ENCODE measurements at regions not wholly inside any gene's neighbourhood (a gene's known extent, or its start where the extent isn't known, plus 50 kb on each side); places are given as distances from the start of the nearest gene placed in this dataset.

DNA sequence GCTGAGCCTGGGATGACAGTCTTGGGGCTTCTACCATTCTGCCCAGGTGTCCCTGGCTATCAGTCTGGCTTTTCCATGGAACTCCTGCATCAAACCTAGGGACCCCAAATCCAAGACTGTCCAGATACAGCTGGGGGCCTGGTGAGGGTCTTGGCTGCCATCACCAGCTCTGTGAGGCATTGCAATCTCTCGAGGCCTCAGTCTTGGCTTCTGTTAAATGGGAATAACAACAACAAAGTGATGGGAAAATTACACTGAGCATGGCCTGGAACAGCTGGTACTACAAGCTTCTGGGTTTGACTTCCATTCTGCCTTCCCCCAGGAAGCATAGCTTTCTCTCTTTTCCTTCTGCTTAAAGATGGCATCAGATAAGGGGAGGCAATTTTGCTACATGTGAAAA lies 50.0 kb upstream of the LCTL start:
- Mint-ChIP-seq H3K4me1 (ENCODE audit: low read depth) (no peaks in the 10 kb centered on the region), H3K9me3 (no peaks in the 10 kb centered on the region), H3K4me3 (no peak overlapping the region), H3K27me3 (ENCODE audit: low read depth) (peaks cover 12% of the 10 kb centered on the region), H3K36me3 (ENCODE audit: insufficient read depth) (no peaks in the 10 kb centered on the region)
- no peak for ATAC-seq
- DNase-seq = no peak

DNA sequence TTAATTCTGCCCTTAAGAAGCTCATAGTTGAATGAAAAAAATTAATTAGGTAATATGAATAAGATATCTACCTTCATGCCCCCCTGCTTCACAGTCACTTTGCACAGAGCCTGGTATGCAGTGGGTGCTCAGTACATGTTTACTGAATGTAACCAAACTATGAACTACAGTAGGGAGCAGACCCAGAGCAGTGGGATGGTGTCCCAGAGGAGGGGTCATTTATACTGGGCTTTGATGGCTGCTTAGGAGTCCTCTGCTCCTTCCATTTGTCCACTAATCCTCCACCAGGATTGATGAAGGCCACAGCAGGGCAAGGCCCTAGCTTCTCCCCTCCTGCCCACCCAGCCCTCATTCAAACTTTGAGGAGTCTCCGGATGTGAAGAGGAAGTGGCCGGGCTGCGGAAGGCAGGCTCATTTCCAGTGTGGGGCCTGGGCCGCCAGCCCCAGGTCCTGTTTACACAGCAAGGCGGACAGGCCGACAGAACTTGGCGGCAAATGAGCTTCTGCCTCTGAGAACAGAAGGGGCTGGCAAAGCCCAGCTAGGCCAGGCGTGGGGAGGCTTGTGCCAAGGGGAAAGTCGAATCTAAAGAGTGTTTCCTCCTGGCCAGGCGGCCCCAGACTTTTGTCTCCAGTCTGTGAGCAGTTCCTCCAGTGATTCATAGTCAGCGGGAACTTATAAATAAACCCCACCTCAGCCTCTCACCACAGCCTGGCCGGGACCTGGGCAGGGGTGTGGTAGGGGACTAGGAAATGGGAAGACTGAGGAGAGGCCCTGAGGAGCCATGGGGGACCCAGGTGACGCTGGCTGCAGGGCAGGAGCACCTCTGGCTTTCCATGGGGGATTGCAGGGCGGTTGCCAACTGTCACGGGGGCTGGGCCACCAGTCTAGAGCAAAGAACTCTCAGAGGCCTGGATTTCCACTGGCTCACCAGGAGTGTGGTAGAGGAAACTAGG lies 51.6 kb upstream of the LCTL start:
- Mint-ChIP-seq H3K9me3 (no peaks in the 10 kb centered on the region), H3K4me3 (no peak overlapping the region), H3K36me3 (ENCODE audit: insufficient read depth) (no peaks in the 10 kb centered on the region), H3K27me3 (ENCODE audit: low read depth) (peaks cover 18% of the 10 kb centered on the region), H3K4me1 (ENCODE audit: low read depth) (peaks cover 5% of the 10 kb centered on the region)
- ATAC-seq (no peak), DNase-seq (no peak)

DNA sequence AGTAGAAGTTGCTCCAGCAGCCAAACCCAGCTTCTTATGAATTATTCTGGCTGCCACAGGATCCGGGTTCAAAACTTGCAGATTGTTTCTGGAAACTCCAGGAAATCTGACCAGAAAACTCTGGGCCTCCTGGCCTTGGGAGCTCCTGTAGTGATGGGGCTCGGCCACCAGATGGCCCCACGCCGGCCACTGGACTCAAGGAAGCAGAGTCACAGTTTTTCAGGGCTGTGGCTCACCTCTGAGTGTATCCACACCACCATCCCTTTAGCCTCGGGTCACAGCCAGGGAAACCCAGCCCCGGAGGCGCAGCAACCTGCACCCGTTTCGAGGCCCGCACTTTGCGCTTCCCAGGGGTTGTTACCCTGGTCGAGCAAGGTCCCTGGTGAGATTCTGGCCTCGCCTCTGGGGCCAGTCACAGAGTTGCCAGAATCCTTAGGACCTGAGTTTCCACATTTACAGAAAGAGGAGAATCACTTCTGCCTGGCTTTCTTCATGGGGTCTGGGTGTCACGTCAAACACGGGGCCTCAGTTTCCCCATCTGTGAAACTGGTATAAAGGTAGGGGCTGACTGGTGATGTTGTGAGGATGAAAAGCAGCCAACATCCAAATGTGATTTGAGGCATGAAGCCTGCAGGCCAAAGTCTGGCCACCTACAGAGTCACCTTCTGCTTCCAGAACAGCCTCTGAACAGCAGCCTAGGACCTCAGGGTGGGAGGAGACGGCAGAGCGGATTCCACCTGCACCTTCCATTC lies 53.5 kb upstream of the LCTL start:
- no peak overlapping the region for H3K4me3 Mint-ChIP-seq
- ATAC-seq (no peak), DNase-seq (peak; percentile 27)
- H3K36me3 Mint-ChIP-seq (ENCODE audit: insufficient read depth) = no peaks in the 10 kb centered on the region
- H3K27me3 Mint-ChIP-seq (ENCODE audit: low read depth) = peaks cover 30% of the 10 kb centered on the region
- H3K4me1 Mint-ChIP-seq (ENCODE audit: low read depth) = peaks cover 5% of the 10 kb centered on the region
- no peaks in the 10 kb centered on the region for H3K9me3 Mint-ChIP-seq

DNA sequence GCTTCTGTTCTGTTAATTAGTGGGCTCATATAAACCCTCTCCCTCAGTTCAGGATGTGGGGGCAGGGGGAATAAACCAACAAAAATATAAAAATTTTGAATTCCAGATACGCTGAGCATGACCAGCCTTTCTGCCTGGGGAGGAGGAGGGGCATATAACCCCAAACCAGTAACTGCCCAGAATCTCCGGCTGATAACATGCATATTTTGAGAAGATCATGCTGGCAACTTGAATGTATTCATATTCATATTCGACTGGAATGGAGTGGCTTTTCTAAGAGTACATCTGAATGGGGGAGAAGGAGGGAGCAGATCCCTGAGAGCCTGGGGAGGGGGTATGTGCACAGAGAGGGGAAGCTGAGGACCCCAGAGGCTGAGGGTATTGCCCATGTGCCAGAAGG lies 54.5 kb upstream of the LCTL start:
- Mint-ChIP-seq H3K9me3 (no peaks in the 10 kb centered on the region), H3K4me3 (no peak overlapping the region), H3K4me1 (ENCODE audit: low read depth) (peaks cover 5% of the 10 kb centered on the region), H3K36me3 (ENCODE audit: insufficient read depth) (no peaks in the 10 kb centered on the region), H3K27me3 (ENCODE audit: low read depth) (peaks cover 30% of the 10 kb centered on the region)
- ATAC-seq (no peak), DNase-seq (no peak)

DNA sequence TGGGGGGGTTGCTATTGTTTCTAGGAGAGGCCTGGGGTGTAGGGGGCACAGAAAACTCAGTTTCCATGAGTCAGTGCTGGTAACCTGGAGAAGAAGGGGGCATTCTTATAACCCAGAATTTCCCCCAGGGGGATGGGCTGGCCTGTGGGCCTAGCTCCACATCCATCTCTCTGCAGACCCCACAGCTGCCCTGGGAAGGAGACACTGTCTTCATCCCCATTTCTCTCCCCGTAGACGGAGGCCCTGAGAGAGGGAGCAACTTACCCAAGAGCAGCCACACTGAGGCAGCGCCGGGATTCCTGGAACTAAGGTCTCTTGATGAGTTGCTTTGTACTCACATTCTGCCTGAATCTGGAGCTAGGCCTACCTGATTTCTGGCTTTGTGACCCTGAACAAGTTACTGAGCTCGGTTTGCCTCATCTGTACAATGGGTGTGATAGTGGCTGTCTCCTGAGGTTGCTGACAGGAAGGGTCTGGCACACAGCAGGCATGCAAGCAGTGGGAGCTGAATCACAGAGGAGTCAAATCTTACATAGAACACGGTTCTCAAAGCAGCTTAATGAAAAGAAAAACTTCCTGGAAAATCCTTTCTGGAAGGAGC lies 55.0 kb upstream of the LCTL start:
- ATAC-seq (no peak), DNase-seq (no peak)
- Mint-ChIP-seq H3K36me3 (ENCODE audit: insufficient read depth) (no peaks in the 10 kb centered on the region), H3K9me3 (no peaks in the 10 kb centered on the region), H3K27me3 (ENCODE audit: low read depth) (peaks cover 30% of the 10 kb centered on the region), H3K4me3 (no peak overlapping the region), H3K4me1 (ENCODE audit: low read depth) (peaks cover 5% of the 10 kb centered on the region)

DNA sequence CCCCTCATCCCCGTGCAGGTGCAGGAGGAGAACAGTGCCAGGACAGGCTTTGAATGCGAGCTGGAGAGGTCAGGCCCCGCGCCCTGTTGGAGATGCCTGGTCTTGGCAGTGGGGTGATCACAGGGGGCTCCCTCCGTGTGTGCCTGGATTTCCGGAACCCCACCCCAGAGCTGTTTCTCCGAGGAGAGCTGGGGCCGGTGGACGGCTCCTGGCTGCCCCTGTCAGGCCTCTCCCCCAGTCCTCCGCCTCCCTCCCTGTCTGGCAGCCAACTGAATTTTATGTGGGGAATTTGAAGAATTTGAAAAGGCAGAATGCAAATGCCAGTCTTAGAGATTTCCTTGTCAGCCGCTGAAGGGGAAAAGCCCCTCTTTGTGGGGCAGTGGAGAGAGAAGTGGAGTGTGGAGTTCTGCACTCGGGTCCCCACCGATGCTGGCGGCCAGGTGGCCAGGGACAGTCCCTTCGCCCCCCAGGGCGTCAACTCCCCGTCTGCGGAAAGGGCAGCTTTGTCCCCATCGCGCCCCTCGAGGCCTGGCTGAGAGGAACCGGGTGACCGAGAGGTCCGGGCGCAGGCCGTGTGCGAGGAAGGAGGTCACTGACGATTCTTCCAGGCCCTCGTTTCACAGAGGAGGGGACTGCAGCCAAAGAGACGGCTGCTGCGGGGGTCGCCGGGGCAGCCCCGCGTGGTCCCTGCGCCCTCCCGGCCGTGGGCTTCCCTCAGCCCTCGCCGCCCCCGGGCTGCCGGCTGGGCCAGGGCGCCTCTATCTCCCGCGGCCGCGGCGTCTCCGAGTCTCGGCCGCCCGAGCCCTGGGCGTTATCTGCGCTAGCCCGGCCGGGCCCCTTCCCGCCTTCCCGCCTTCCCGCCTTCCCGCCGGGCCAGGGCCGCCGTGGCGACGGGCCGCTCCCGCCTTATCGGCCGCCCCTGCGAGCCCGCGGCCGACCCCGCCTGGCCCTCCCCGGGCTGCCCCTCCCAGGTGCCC lies 56.0 kb upstream of the LCTL start:
- no peak for ATAC-seq
- peaks cover 30% of the 10 kb centered on the region for H3K27me3 Mint-ChIP-seq (ENCODE audit: low read depth)
- no peak for DNase-seq
- H3K36me3 Mint-ChIP-seq (ENCODE audit: insufficient read depth) = no peaks in the 10 kb centered on the region
- H3K4me1 Mint-ChIP-seq (ENCODE audit: low read depth) = peaks cover 5% of the 10 kb centered on the region
- H3K4me3 Mint-ChIP-seq = no peak overlapping the region
- no peaks in the 10 kb centered on the region for H3K9me3 Mint-ChIP-seq

DNA sequence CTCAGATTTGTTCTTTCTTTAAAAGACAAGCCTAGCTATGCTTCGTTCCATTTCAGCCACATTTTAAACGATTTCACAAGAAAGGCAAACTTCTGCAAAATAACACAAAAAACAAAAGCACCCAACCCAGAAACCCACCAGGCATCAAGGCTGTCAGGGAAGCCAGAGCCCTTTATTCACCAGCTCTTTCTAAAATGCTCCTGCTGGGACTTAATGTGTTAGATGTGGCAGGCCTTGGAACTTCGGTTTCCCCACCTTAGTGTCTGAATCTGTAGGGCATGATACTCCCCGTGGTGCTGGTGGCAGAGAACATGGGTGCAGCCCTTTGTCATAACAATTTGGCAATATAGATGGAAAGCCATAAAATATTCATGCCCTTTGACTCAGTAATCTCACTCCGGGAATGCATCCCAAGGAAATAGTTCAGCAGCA lies 56.8 kb upstream of the LCTL start:
- peaks cover 30% of the 10 kb centered on the region for H3K27me3 Mint-ChIP-seq (ENCODE audit: low read depth)
- no peak overlapping the region for H3K4me3 Mint-ChIP-seq
- H3K4me1 Mint-ChIP-seq (ENCODE audit: low read depth) = peaks cover 5% of the 10 kb centered on the region
- no peaks in the 10 kb centered on the region for H3K9me3 Mint-ChIP-seq
- DNase-seq = no peak
- no peak for ATAC-seq
- H3K36me3 Mint-ChIP-seq (ENCODE audit: insufficient read depth) = no peaks in the 10 kb centered on the region

DNA sequence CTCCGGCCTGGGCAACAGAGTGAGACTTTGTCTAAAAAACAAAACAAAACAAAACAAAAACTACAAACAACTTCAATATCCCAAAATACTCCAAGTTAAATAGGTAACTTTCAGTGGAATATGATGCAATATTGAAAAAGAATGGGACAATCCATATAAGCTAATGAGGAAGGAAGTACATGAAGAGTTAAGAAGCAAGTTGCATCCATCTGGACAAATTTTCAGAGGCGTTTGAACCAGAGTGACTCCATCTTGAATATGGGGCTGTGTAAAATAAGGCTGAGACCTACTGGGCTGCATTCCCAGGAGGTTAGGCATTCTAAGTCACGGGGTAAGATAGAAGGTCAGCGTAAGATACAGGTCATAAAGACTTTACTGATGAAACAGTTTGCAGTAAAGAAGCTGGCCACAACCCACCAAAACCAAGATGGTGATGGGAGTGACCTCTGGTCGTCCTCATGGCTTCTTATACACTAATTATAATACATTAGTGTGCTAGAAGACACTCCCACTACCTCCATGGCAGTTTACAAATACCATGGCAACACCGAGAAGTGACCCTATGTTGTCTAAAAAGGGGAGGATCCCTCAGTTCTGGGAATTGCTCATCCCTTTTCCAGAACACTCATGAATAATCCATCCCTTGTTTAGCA lies 58.1 kb upstream of the LCTL start:
- Mint-ChIP-seq H3K36me3 (ENCODE audit: insufficient read depth) (no peaks in the 10 kb centered on the region), H3K4me3 (no peak overlapping the region), H3K4me1 (ENCODE audit: low read depth) (peaks cover 5% of the 10 kb centered on the region), H3K9me3 (no peaks in the 10 kb centered on the region), H3K27me3 (ENCODE audit: low read depth) (peaks cover 30% of the 10 kb centered on the region)
- DNase-seq (no peak), ATAC-seq (no peak)

DNA sequence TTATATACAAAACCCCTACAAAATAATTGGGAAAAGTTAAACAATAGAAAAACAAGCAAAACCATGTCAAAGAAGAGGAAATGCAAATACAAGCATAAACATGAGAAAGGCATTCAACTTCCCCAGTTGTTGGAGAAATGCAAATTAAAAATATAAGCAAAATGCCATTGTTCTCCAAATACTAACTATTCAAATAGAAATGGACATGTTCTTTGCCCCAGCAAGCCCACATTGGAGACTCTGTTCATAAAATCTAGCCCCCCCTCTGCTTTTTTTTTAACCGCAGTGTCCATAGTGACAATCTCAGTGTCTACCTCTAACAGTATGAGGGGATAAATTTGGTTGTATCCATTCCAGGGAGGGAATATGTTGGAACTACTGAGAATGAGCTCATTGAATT lies 59.7 kb upstream of the LCTL start:
- H3K27me3 Mint-ChIP-seq (ENCODE audit: low read depth) = peaks cover 21% of the 10 kb centered on the region
- H3K4me3 Mint-ChIP-seq = no peak overlapping the region
- no peaks in the 10 kb centered on the region for H3K36me3 Mint-ChIP-seq (ENCODE audit: insufficient read depth)
- peaks cover 5% of the 10 kb centered on the region for H3K4me1 Mint-ChIP-seq (ENCODE audit: low read depth)
- ATAC-seq (no peak), DNase-seq (no peak)
- no peaks in the 10 kb centered on the region for H3K9me3 Mint-ChIP-seq

DNA sequence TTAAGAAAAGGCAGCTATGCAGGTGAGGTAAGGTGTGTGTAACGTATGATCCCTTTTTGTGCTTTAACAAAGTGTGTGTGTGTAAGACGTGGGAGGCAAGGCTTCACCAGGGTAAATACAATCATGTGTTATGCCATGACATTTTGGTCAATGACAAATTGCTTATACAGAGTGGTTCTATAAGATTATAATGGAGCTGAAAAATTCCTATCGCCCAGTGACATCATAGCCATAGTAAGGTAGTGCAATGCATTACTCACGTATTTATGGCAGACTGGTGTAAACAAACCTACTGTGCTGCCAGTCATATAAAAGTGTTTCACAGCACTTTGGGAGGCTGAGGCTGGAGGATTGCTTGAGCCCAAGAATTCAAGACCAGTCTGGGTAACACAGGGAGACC lies 60.2 kb upstream of the LCTL start:
- ATAC-seq (no peak), DNase-seq (no peak)
- Mint-ChIP-seq H3K36me3 (ENCODE audit: insufficient read depth) (no peaks in the 10 kb centered on the region), H3K27me3 (ENCODE audit: low read depth) (peaks cover 16% of the 10 kb centered on the region), H3K9me3 (no peaks in the 10 kb centered on the region), H3K4me1 (ENCODE audit: low read depth) (peaks cover 4% of the 10 kb centered on the region), H3K4me3 (no peak overlapping the region)

DNA sequence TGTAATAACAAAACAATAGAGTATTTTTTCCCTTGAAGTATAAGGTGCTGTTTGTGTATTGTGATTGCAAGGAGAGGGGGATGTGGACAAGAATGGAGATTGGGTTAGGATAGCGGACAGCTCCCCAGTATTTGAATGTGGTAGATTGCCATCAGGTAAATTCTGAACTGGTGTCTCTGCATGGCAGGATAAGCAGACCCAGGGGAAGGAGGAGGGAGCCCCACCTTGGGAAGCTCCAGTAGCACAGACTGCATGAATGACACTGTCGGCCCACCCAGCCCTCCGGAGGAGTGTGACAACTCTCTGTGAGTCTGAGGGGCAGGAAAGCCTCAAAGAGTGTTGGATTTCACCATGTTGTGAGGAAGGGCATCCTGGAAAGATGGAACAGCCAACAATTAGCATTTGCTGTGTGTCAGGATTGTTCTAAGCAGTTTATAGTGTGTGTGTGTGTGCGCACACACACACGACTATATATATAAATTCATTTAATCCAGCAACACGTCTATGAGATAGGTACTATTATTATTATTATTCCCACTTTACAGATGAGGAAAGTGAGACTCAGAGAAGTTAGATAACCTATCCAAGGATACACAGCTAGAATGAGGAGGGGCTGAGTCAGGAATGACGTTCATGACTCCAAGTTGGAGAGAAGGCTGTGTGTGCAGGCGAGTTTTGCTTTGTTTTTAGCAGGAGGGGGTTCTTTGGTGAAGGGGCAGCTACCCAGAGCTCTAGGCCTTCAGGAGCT lies 63.4 kb upstream of the LCTL start:
- ATAC-seq (no peak), DNase-seq (no peak)
- no peaks in the 10 kb centered on the region for H3K27me3 Mint-ChIP-seq (ENCODE audit: low read depth)
- H3K4me3 Mint-ChIP-seq = no peak overlapping the region
- H3K36me3 Mint-ChIP-seq (ENCODE audit: insufficient read depth) = no peaks in the 10 kb centered on the region
- no peaks in the 10 kb centered on the region for H3K9me3 Mint-ChIP-seq
- H3K4me1 Mint-ChIP-seq (ENCODE audit: low read depth) = no peaks in the 10 kb centered on the region

DNA sequence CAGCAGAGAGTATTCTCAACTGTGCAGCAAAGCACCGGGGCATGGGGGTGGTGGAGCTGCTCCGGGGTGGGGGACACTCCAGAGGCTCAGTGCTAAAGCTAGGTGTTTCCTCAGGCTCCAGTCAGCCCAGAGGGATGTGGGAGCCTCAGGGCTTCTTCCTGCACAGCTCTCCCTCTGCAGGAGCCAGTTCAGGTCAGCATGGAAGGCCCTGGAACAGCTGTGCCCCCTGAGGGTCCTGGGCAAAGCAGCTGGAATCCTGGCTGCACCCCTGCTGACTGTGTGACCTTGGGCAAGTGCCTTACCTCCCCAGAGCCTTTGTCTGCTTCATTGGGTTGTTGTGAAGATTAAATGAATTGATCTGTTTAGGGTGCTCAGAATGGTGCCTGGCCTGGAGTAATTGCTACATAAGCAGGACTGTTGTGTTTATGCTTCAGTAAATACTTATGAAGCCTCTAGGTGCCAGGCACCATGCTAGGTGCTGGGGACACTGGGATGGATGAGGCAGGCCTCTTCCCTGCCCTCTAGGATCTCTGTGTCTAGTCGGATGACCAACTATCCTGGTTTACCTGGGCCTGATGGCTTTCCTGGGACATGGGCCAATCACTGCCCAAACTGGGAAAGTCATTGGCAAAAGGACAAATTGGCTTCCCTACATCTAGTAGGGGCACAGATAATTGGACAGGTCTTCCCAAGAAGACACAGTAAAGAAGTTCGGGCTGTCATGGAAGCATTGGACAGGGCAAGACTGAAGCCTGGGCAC lies 64.2 kb upstream of the LCTL start:
- DNase-seq = no peak
- H3K9me3 Mint-ChIP-seq = no peaks in the 10 kb centered on the region
- H3K4me3 Mint-ChIP-seq = no peak overlapping the region
- H3K36me3 Mint-ChIP-seq (ENCODE audit: insufficient read depth) = no peaks in the 10 kb centered on the region
- no peaks in the 10 kb centered on the region for H3K4me1 Mint-ChIP-seq (ENCODE audit: low read depth)
- no peaks in the 10 kb centered on the region for H3K27me3 Mint-ChIP-seq (ENCODE audit: low read depth)
- ATAC-seq = no peak

All from activated T-cell treated with anti-CD3 and anti-CD28 coated beads, Interleukin-2, amount 50 U/mL, for 4 hours (primary cell).